GM12878 (cell line): ENCODE measurements at regions not wholly inside any gene's neighbourhood (a gene's known extent, or its start where the extent isn't known, plus 50 kb on each side); places are given as distances from the start of the nearest gene placed in this dataset.

Source experiments
- ATAC-seq: fragments of 200-7000 bp; cut with Tn5 transposase; 3 replicates; pipeline ENCODE4 v1.9.1; 2020; ENCODE audit warnings: mild to moderate bottlenecking, moderate library complexity
- BruUV-seq: library from RNA; stranded (reverse); fragments of 400-500 nt; replicated peaks from 2 replicates; lab custom pipeline; 2021; lab: Mats Ljungman, UMichigan
- CTCF ChIA-PET: fragments of 300-600 bp; sonication (Branson Sonifier 250); formaldehyde crosslinking; extraction: SDS; loops from one replicate; lab custom pipeline; 2021; ENCODE audit warnings: inconsistent platforms; lab: Yijun Ruan, JAX
- POLR2A ChIA-PET: fragments of 350-600 bp; formaldehyde crosslinking; extraction: SDS; loops from one replicate; lab custom pipeline; 2021; ENCODE audit warnings: inconsistent platforms; lab: Charles Lee
- RAD21 ChIA-PET: fragments of 300-600 bp; sonication (Branson Sonifier 250); formaldehyde crosslinking; loops from one replicate; lab custom pipeline; 2023; ENCODE audit warnings: antibody characterized with exemption; ENCODE audit not compliant: unreplicated experiment; lab: Charles Lee
- SMC1A ChIA-PET: fragments of 300-600 bp; sonication (Branson Sonifier 250); formaldehyde crosslinking; loops from one replicate; lab custom pipeline; 2023; ENCODE audit not compliant: unreplicated experiment, uncharacterized antibody; lab: Charles Lee
- DNase-seq: peaks from one replicate; pipeline ENCODE4 v3.0.0-alpha.2; 2011; ENCODE audit warnings: low read depth, low spot score
- FAIRE-seq: peaks from 3 replicates; lab custom pipeline; 2011; peaks lifted over from hg19 to GRCh38; lab: Jason Lieb, UNC
- H2AFZ ChIP-seq: 2 replicates; pipeline ENCODE4 v1.6.0; 2011; ENCODE audit warnings: low read depth, low read length, control low read depth; ENCODE audit not compliant: control insufficient read depth
- H3K27ac ChIP-seq: 2 replicates; pipeline ENCODE4 v1.5.1; 2011; ENCODE audit warnings: control low read depth; ENCODE audit not compliant: control insufficient read depth, insufficient read depth
- H3K27me3 ChIP-seq, 2 experiments: replicated peaks in 1 of 2; 2 replicates each; pipeline versions ENCODE4 v1.6.0 to v1.6.1; 2011; ENCODE audit warnings: low read length in 1 of 2; ENCODE audit not compliant: control insufficient read depth in 2 of 2, insufficient read depth in 2 of 2
- H3K36me3 ChIP-seq, 2 experiments: 2 replicates each; pipeline ENCODE4 v1.5.1; 2011; ENCODE audit warnings: low read length in 1 of 2; ENCODE audit not compliant: control insufficient read depth in 2 of 2, insufficient read depth in 2 of 2
- H3K4me1 ChIP-seq: 2 replicates; pipeline ENCODE4 v1.6.1; 2011; ENCODE audit warnings: mild to moderate bottlenecking, low read length, moderate library complexity, mixed read lengths; ENCODE audit not compliant: control insufficient read depth, insufficient read depth
- H3K4me2 ChIP-seq: 2 replicates; pipeline ENCODE4 v1.6.0; 2011; ENCODE audit warnings: control low read depth; ENCODE audit not compliant: control insufficient read depth, insufficient read depth
- H3K4me3 ChIP-seq: fragments of 200-600 bp; sonication (generic); 2 replicates; pipeline ENCODE4 v1.5.1; 2016
- H3K79me2 ChIP-seq: 2 replicates; pipeline ENCODE4 v1.6.0; 2011; ENCODE audit warnings: low read length; ENCODE audit not compliant: control insufficient read depth, insufficient read depth
- H3K9ac ChIP-seq: 2 replicates; pipeline ENCODE4 v1.8.0; 2011; ENCODE audit warnings: low read length, control low read depth, mixed read lengths; ENCODE audit not compliant: control insufficient read depth, insufficient read depth
- H3K9me3 ChIP-seq: replicated peaks from 3 replicates; pipeline ENCODE4 v1.5.1; 2011; ENCODE audit warnings: mild to moderate bottlenecking, low read length; ENCODE audit not compliant: control insufficient read depth, insufficient read depth
- H4K20me1 ChIP-seq: 2 replicates; pipeline ENCODE4 v1.6.0; 2011; ENCODE audit not compliant: control insufficient read depth, insufficient read depth
- CTCF ChIP-seq, 3 experiments: IDR thresholded peaks in 2 of 3; conservative IDR thresholded peaks in 1 of 3; 2 replicates each; pipeline ENCODE4 v1.5.1; 2011; ENCODE audit warnings: low read depth in 3 of 3, low read length in 3 of 3, mild to moderate bottlenecking in 3 of 3, control low read depth in 2 of 3, moderate library complexity in 2 of 3, inconsistent platforms in 1 of 3, mixed read lengths in 1 of 3; ENCODE audit not compliant: control insufficient read depth in 2 of 3, insufficient read depth in 1 of 3; ENCODE audit errors: extremely low read depth in 1 of 3
- E2F4 ChIP-seq: IDR thresholded peaks from 2 replicates; pipeline ENCODE4 v1.6.1; 2012; ENCODE audit warnings: low read depth, low read length, improper control_type of control experiment
- EP300 ChIP-seq, 2 experiments: fragments of 150-350 bp in 1 of 2; IDR thresholded peaks; 2 replicates each; pipeline ENCODE4 v1.6.1; 2011 to 2012; ENCODE audit warnings: low read depth in 2 of 2, low read length in 2 of 2, borderline replicate concordance in 1 of 2, improper control_type of control experiment in 1 of 2, inconsistent platforms in 1 of 2; ENCODE audit not compliant: control insufficient read depth in 1 of 2
- FOS ChIP-seq: IDR thresholded peaks from 3 replicates; pipeline ENCODE4 v1.6.1; 2011; ENCODE audit warnings: borderline replicate concordance; ENCODE audit not compliant: insufficient read length; ENCODE audit errors: extremely low read depth
- HSF1 ChIP-seq: fragments of 150-350 bp; IDR thresholded peaks from 2 replicates; pipeline ENCODE4 v1.6.1; 2014; ENCODE audit warnings: mild to moderate bottlenecking, low read depth, low read length
- MEF2A ChIP-seq: IDR thresholded peaks from 2 replicates; pipeline ENCODE4 v1.6.1; 2011; ENCODE audit warnings: low read depth, mild to moderate bottlenecking, low read length, moderate library complexity; ENCODE audit not compliant: insufficient read depth
- MLLT1 ChIP-seq: fragments of 450-650 bp; IDR thresholded peaks from 2 replicates; pipeline ENCODE4 v1.6.1; 2016; ENCODE audit warnings: mild to moderate bottlenecking
- NR2C1 ChIP-seq: fragments of 450-650 bp; IDR thresholded peaks from 2 replicates; pipeline ENCODE4 v1.6.1; 2017; ENCODE audit warnings: antibody characterized with exemption, mild to moderate bottlenecking, moderate library complexity
- POLR2AphosphoS2 ChIP-seq: IDR thresholded peaks from 2 replicates; pipeline ENCODE4 v1.6.1; 2011; ENCODE audit warnings: low read depth, mild to moderate bottlenecking, low read length, improper control_type of control experiment, moderate library complexity
- RAD21 ChIP-seq: IDR thresholded peaks from 2 replicates; pipeline ENCODE4 v1.6.1; 2011; ENCODE audit warnings: mild to moderate bottlenecking, low read depth, low read length, moderate library complexity; ENCODE audit not compliant: insufficient read depth
- REST ChIP-seq: IDR thresholded peaks from 2 replicates; pipeline ENCODE4 v1.6.1; 2012; ENCODE audit warnings: mild to moderate bottlenecking, low read depth, low read length
- TBL1XR1 ChIP-seq: IDR thresholded peaks from 2 replicates; pipeline ENCODE4 v1.6.1; 2012; ENCODE audit warnings: low read depth, low read length, improper control_type of control experiment
- YY1 ChIP-seq: IDR thresholded peaks from 2 replicates; pipeline ENCODE4 v1.6.1; 2011; ENCODE audit warnings: low read depth, mild to moderate bottlenecking, low read length
- in situ Hi-C: fragments of 300-500 bp; cut with MboI; formaldehyde crosslinking; loops from 9 replicates; pipeline ENCODE4 v1.14.3; 2018; ENCODE audit warnings: mixed read lengths
- intact Hi-C: fragments of 100-400 bp; cut with micrococcal nuclease; formaldehyde crosslinking; loops from one replicate; pipeline ENCODE4 v1.14.2; 2022; ENCODE audit not compliant: unreplicated experiment

- TF ChIP-seq REST, result no peak
Measured at GRCh38 chr4:79181190-79181589, 144.7 kb downstream of the NAA11 start (continued).

- intact Hi-C loops, result no loop called here
- ChIA-PET CTCF (no interaction called here), POLR2A (no interaction called here), RAD21 (interaction anchor here (1.7 kb wide), 1 partner anchor 54 kb away, joined by 3 read pairs; no protein-coding TSS in a partner anchor), SMC1A (interaction anchor here (0.6 to 6.0 kb wide), 3 partner anchors 14 to 32 kb away, joined by 3 to 50 read pairs (median 4); no protein-coding TSS in a partner anchor)
- H3K4me2 ChIP-seq, result no peak overlapping the region
- no peaks in the 10 kb centered on the region for H3K4me1 ChIP-seq
- H3K9ac ChIP-seq, result no peak overlapping the region
- DNase-seq (no peak), ATAC-seq (no peak), FAIRE-seq (no peak)
- no peak overlapping the region for H3K4me3 ChIP-seq
- in situ Hi-C loops, result no loop called here
- H3K27ac ChIP-seq, result no peak overlapping the region
- no peaks in the 10 kb centered on the region for H3K79me2 ChIP-seq
- H3K36me3 ChIP-seq, result no peaks in the 10 kb centered on the region
- H3K27me3 ChIP-seq, result no peaks in the 10 kb centered on the region
- H4K20me1 ChIP-seq, result no peaks in the 10 kb centered on the region
- H3K9me3 ChIP-seq, result no peaks in the 10 kb centered on the region
- BruUV-seq, result no TSS peak
- H2AFZ ChIP-seq, result no peak overlapping the region
- TF ChIP-seq HSF1, result no peak
- no peak for TF ChIP-seq FOS
- no peak for TF ChIP-seq MLLT1
- no peak for TF ChIP-seq RAD21
- no peak for TF ChIP-seq EP300 (IDR thresholded peaks at IDR 0.05; ENCODE audit: borderline replicate concordance in 1 of 2, control insufficient read depth in 1 of 2, low read depth in 2 of 2, low read length in 2 of 2)
- no peak for TF ChIP-seq MEF2A
- no peak for TF ChIP-seq E2F4
- no peak for TF ChIP-seq TBL1XR1
- no peak for TF ChIP-seq POLR2AphosphoS2
- TF ChIP-seq CTCF (IDR thresholded peaks at IDR 0.05 in 2 of 3, conservative IDR thresholded peaks at IDR 0.05 in 1 of 3; ENCODE audit: control insufficient read depth in 2 of 3, extremely low read depth in 1 of 3, insufficient read depth in 1 of 3, low read depth in 3 of 3, low read length in 3 of 3), result no peak
- TF ChIP-seq YY1, result no peak
- TF ChIP-seq NR2C1, result no peak
Measured at GRCh38 chr4:79178760-79179159, 147.1 kb downstream of the NAA11 start.
